GM12878 (cell line): ENCODE measurements at regions not wholly inside any gene's neighbourhood (a gene's known extent, or its start where the extent isn't known, plus 50 kb on each side); places are given as distances from the start of the nearest gene placed in this dataset.

ENCODE experiments used
- MTA2 ChIP-seq: fragments of 450-650 bp; IDR thresholded peaks from 2 replicates; pipeline ENCODE4 v1.6.1; 2016; ENCODE audit warnings: low read depth, mild to moderate bottlenecking, moderate library complexity
- MXI1 ChIP-seq: fragments of 150-350 bp; IDR thresholded peaks from 2 replicates; pipeline ENCODE4 v1.6.1; 2011; ENCODE audit warnings: low read depth, mild to moderate bottlenecking, inconsistent platforms, low read length, improper control_type of control experiment
- RELA ChIP-seq: fragments of 450-650 bp; IDR thresholded peaks from 2 replicates; pipeline ENCODE4 v1.8.0; 2014; ENCODE audit warnings: borderline replicate concordance; ENCODE audit not compliant: partially characterized antibody
- SIX5 ChIP-seq: IDR thresholded peaks from 2 replicates; pipeline ENCODE4 v1.6.1; 2011; ENCODE audit warnings: mild to moderate bottlenecking, low read depth, low read length, moderate library complexity; ENCODE audit not compliant: severe bottlenecking
- SMAD1 ChIP-seq: fragments of 450-650 bp; IDR thresholded peaks from 2 replicates; pipeline ENCODE4 v1.6.1; 2018; ENCODE audit warnings: mild to moderate bottlenecking, low read depth; ENCODE audit not compliant: partially characterized antibody
- TBL1XR1 ChIP-seq: IDR thresholded peaks from 2 replicates; pipeline ENCODE4 v1.6.1; 2012; ENCODE audit warnings: low read depth, low read length, improper control_type of control experiment
- YBX1 ChIP-seq: fragments of 450-650 bp; IDR thresholded peaks from 2 replicates; pipeline ENCODE4 v1.6.1; 2016; ENCODE audit warnings: antibody characterized with exemption
- ZBED1 ChIP-seq: IDR thresholded peaks from 2 replicates; pipeline ENCODE4 v1.6.1; 2016; ENCODE audit warnings: borderline replicate concordance
- TF ChIP-seq, protein P1 (sequence below): fragments of 450-650 bp; IDR thresholded peaks from 2 replicates; pipeline ENCODE4 v1.6.1; 2017; ENCODE audit warnings: mild to moderate bottlenecking, moderate library complexity
- TF ChIP-seq, protein P2 (sequence below): fragments of 450-650 bp; IDR thresholded peaks from 2 replicates; pipeline ENCODE4 v1.6.1; 2017; ENCODE audit warnings: mild to moderate bottlenecking
- TF ChIP-seq, protein P3 (sequence below): fragments of 450-650 bp; IDR thresholded peaks from 2 replicates; pipeline ENCODE4 v1.6.1; 2017; ENCODE audit warnings: antibody characterized with exemption, mild to moderate bottlenecking, moderate library complexity

DNA sequence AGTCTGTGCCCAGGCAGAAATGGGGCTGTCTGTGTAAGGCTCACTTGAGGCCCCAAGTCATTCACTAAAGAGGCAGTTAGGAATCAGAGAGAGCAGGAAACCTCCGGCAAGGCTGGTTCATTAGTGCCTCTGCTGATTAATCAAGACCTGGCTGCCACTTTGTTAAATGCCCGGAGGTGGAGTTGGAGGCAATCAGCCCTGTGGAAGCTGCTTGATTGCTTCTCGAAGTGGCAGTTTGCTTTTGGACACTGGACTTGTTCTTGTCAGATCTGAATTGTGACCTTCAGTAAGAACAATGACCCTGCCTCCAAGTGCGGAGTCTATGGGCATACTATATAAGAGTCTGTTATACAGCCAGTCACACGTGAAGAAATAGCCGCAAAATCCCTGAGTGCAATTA lies 183.9 kb upstream of the LINC00305 start (continued):
- TF ChIP-seq YBX1 (no peak), ZBED1 (no peak), MTA2 (no peak), MXI1 (no peak), SMAD1 (no peak), TBL1XR1 (no peak), RELA (no peak), SIX5 (no peak)
- TF ChIP-seq, protein P1, sequence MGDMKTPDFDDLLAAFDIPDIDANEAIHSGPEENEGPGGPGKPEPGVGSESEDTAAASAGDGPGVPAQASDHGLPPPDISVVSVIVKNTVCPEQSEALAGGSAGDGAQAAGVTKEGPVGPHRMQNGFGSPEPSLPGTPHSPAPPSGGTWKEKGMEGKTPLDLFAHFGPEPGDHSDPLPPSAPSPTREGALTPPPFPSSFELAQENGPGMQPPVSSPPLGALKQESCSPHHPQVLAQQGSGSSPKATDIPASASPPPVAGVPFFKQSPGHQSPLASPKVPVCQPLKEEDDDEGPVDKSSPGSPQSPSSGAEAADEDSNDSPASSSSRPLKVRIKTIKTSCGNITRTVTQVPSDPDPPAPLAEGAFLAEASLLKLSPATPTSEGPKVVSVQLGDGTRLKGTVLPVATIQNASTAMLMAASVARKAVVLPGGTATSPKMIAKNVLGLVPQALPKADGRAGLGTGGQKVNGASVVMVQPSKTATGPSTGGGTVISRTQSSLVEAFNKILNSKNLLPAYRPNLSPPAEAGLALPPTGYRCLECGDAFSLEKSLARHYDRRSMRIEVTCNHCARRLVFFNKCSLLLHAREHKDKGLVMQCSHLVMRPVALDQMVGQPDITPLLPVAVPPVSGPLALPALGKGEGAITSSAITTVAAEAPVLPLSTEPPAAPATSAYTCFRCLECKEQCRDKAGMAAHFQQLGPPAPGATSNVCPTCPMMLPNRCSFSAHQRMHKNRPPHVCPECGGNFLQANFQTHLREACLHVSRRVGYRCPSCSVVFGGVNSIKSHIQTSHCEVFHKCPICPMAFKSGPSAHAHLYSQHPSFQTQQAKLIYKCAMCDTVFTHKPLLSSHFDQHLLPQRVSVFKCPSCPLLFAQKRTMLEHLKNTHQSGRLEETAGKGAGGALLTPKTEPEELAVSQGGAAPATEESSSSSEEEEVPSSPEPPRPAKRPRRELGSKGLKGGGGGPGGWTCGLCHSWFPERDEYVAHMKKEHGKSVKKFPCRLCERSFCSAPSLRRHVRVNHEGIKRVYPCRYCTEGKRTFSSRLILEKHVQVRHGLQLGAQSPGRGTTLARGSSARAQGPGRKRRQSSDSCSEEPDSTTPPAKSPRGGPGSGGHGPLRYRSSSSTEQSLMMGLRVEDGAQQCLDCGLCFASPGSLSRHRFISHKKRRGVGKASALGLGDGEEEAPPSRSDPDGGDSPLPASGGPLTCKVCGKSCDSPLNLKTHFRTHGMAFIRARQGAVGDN, result no peak
- TF ChIP-seq, protein P2, sequence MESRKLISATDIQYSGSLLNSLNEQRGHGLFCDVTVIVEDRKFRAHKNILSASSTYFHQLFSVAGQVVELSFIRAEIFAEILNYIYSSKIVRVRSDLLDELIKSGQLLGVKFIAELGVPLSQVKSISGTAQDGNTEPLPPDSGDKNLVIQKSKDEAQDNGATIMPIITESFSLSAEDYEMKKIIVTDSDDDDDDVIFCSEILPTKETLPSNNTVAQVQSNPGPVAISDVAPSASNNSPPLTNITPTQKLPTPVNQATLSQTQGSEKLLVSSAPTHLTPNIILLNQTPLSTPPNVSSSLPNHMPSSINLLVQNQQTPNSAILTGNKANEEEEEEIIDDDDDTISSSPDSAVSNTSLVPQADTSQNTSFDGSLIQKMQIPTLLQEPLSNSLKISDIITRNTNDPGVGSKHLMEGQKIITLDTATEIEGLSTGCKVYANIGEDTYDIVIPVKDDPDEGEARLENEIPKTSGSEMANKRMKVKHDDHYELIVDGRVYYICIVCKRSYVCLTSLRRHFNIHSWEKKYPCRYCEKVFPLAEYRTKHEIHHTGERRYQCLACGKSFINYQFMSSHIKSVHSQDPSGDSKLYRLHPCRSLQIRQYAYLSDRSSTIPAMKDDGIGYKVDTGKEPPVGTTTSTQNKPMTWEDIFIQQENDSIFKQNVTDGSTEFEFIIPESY, result no peak
- TF ChIP-seq, protein P3, sequence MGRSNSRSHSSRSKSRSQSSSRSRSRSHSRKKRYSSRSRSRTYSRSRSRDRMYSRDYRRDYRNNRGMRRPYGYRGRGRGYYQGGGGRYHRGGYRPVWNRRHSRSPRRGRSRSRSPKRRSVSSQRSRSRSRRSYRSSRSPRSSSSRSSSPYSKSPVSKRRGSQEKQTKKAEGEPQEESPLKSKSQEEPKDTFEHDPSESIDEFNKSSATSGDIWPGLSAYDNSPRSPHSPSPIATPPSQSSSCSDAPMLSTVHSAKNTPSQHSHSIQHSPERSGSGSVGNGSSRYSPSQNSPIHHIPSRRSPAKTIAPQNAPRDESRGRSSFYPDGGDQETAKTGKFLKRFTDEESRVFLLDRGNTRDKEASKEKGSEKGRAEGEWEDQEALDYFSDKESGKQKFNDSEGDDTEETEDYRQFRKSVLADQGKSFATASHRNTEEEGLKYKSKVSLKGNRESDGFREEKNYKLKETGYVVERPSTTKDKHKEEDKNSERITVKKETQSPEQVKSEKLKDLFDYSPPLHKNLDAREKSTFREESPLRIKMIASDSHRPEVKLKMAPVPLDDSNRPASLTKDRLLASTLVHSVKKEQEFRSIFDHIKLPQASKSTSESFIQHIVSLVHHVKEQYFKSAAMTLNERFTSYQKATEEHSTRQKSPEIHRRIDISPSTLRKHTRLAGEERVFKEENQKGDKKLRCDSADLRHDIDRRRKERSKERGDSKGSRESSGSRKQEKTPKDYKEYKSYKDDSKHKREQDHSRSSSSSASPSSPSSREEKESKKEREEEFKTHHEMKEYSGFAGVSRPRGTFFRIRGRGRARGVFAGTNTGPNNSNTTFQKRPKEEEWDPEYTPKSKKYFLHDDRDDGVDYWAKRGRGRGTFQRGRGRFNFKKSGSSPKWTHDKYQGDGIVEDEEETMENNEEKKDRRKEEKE, result no peak
